ENCODE measurements at regions not wholly inside any gene's neighbourhood (a gene's known extent, or its start where the extent isn't known, plus 50 kb on each side); places are given as distances from the start of the nearest gene placed in this dataset.

- DNase-seq (ENCODE audit: low read depth), result peak; percentile 4
- no peak overlapping the region for H3K4me3 ChIP-seq (ENCODE audit: low read length)
- no peak for TF ChIP-seq CTCF (conservative IDR thresholded peaks at IDR 0.05; ENCODE audit: low read length)
These were observed 294.0 kb downstream of the DIPK2A start for GRCh38 chr3:144265542-144266100.

- no peak for TF ChIP-seq CTCF (conservative IDR thresholded peaks at IDR 0.05; ENCODE audit: low read length)
- no peak for DNase-seq (ENCODE audit: low read depth)
These were observed 298.5 kb downstream of the DIPK2A start for GRCh38 chr3:144270100-144270499.

GRCh38 chr3:144272680-144273079 is 301.1 kb downstream of the DIPK2A start:
- no peak for TF ChIP-seq CTCF (conservative IDR thresholded peaks at IDR 0.05; ENCODE audit: low read length)
- DNase-seq (ENCODE audit: low read depth), result no peak
- H3K4me3 ChIP-seq (ENCODE audit: low read length), result no peak overlapping the region

More at GRCh38 chr3:144270100-144270499, 298.5 kb downstream of the DIPK2A start:
- no peak overlapping the region for H3K4me3 ChIP-seq (ENCODE audit: low read length)

- no peak for TF ChIP-seq CTCF (conservative IDR thresholded peaks at IDR 0.05; ENCODE audit: low read length)
- no peak overlapping the region for H3K4me3 ChIP-seq (ENCODE audit: low read length)
- no peak for DNase-seq (ENCODE audit: low read depth)
These were observed 302.0 kb downstream of the DIPK2A start for GRCh38 chr3:144273601-144274000.

- H3K4me3 ChIP-seq (ENCODE audit: low read length), result no peak overlapping the region
- no peak for TF ChIP-seq CTCF (conservative IDR thresholded peaks at IDR 0.05; ENCODE audit: low read length)
- DNase-seq (ENCODE audit: low read depth), result no peak
These were observed 303.4 kb downstream of the DIPK2A start for GRCh38 chr3:144275005-144275404.

- no peak overlapping the region for H3K4me3 ChIP-seq (ENCODE audit: low read length)
- no peak for TF ChIP-seq CTCF (conservative IDR thresholded peaks at IDR 0.05; ENCODE audit: low read length)
- DNase-seq (ENCODE audit: low read depth), result no peak
These were observed 310.7 kb downstream of the DIPK2A start for GRCh38 chr3:144282313-144282712.

- H3K4me3 ChIP-seq (ENCODE audit: low read length), result no peak overlapping the region
- no peak for TF ChIP-seq CTCF (conservative IDR thresholded peaks at IDR 0.05; ENCODE audit: low read length)
- DNase-seq (ENCODE audit: low read depth), result no peak
These were observed 314.8 kb downstream of the DIPK2A start for GRCh38 chr3:144286235-144286910.
